GM12878 (cell line): ENCODE measurements at regions not wholly inside any gene's neighbourhood (a gene's known extent, or its start where the extent isn't known, plus 50 kb on each side); places are given as distances from the start of the nearest gene placed in this dataset.

Experiments
- ATAC-seq: fragments of 200-7000 bp; cut with Tn5 transposase; 3 replicates; pipeline ENCODE4 v1.9.1; 2020; ENCODE audit warnings: mild to moderate bottlenecking, moderate library complexity
- BruUV-seq: library from RNA; stranded (reverse); fragments of 400-500 nt; replicated peaks from 2 replicates; lab custom pipeline; 2021; lab: Mats Ljungman, UMichigan
- CTCF ChIA-PET: fragments of 300-600 bp; sonication (Branson Sonifier 250); formaldehyde crosslinking; extraction: SDS; loops from one replicate; lab custom pipeline; 2021; ENCODE audit warnings: inconsistent platforms; lab: Yijun Ruan, JAX
- POLR2A ChIA-PET: fragments of 350-600 bp; formaldehyde crosslinking; extraction: SDS; loops from one replicate; lab custom pipeline; 2021; ENCODE audit warnings: inconsistent platforms; lab: Charles Lee
- RAD21 ChIA-PET: fragments of 300-600 bp; sonication (Branson Sonifier 250); formaldehyde crosslinking; loops from one replicate; lab custom pipeline; 2023; ENCODE audit warnings: antibody characterized with exemption; ENCODE audit not compliant: unreplicated experiment; lab: Charles Lee
- SMC1A ChIA-PET: fragments of 300-600 bp; sonication (Branson Sonifier 250); formaldehyde crosslinking; loops from one replicate; lab custom pipeline; 2023; ENCODE audit not compliant: unreplicated experiment, uncharacterized antibody; lab: Charles Lee
- DNase-seq: peaks from one replicate; pipeline ENCODE4 v3.0.0-alpha.2; 2011; ENCODE audit warnings: low read depth, low spot score
- FAIRE-seq: peaks from 3 replicates; lab custom pipeline; 2011; peaks lifted over from hg19 to GRCh38; lab: Jason Lieb, UNC
- H2AFZ ChIP-seq: 2 replicates; pipeline ENCODE4 v1.6.0; 2011; ENCODE audit warnings: low read depth, low read length, control low read depth; ENCODE audit not compliant: control insufficient read depth
- H3K27ac ChIP-seq: 2 replicates; pipeline ENCODE4 v1.5.1; 2011; ENCODE audit warnings: control low read depth; ENCODE audit not compliant: control insufficient read depth, insufficient read depth
- H3K27me3 ChIP-seq, 2 experiments: replicated peaks in 1 of 2; 2 replicates each; pipeline versions ENCODE4 v1.6.0 to v1.6.1; 2011; ENCODE audit warnings: low read length in 1 of 2; ENCODE audit not compliant: control insufficient read depth in 2 of 2, insufficient read depth in 2 of 2
- H3K36me3 ChIP-seq, 2 experiments: 2 replicates each; pipeline ENCODE4 v1.5.1; 2011; ENCODE audit warnings: low read length in 1 of 2; ENCODE audit not compliant: control insufficient read depth in 2 of 2, insufficient read depth in 2 of 2
- H3K4me1 ChIP-seq: 2 replicates; pipeline ENCODE4 v1.6.1; 2011; ENCODE audit warnings: mild to moderate bottlenecking, low read length, moderate library complexity, mixed read lengths; ENCODE audit not compliant: control insufficient read depth, insufficient read depth
- H3K4me2 ChIP-seq: 2 replicates; pipeline ENCODE4 v1.6.0; 2011; ENCODE audit warnings: control low read depth; ENCODE audit not compliant: control insufficient read depth, insufficient read depth
- H3K4me3 ChIP-seq: fragments of 200-600 bp; sonication (generic); 2 replicates; pipeline ENCODE4 v1.5.1; 2016
- H3K79me2 ChIP-seq: 2 replicates; pipeline ENCODE4 v1.6.0; 2011; ENCODE audit warnings: low read length; ENCODE audit not compliant: control insufficient read depth, insufficient read depth
- H3K9ac ChIP-seq: 2 replicates; pipeline ENCODE4 v1.8.0; 2011; ENCODE audit warnings: low read length, control low read depth, mixed read lengths; ENCODE audit not compliant: control insufficient read depth, insufficient read depth
- H3K9me3 ChIP-seq: replicated peaks from 3 replicates; pipeline ENCODE4 v1.5.1; 2011; ENCODE audit warnings: mild to moderate bottlenecking, low read length; ENCODE audit not compliant: control insufficient read depth, insufficient read depth
- H4K20me1 ChIP-seq: 2 replicates; pipeline ENCODE4 v1.6.0; 2011; ENCODE audit not compliant: control insufficient read depth, insufficient read depth
- HDGF ChIP-seq: fragments of 450-650 bp; IDR thresholded peaks from 2 replicates; pipeline ENCODE4 v1.6.1; 2016; ENCODE audit warnings: antibody characterized with exemption
- JUNB ChIP-seq: IDR thresholded peaks from 2 replicates; pipeline ENCODE4 v1.6.1; 2016; ENCODE audit warnings: antibody characterized with exemption, mild to moderate bottlenecking
- KLF5 ChIP-seq: fragments of 450-650 bp; IDR thresholded peaks from 2 replicates; pipeline ENCODE4 v1.6.1; 2014; ENCODE audit warnings: mild to moderate bottlenecking; ENCODE audit not compliant: partially characterized antibody
- MEF2B ChIP-seq: fragments of 450-650 bp; IDR thresholded peaks from 2 replicates; pipeline ENCODE4 v1.6.1; 2018; ENCODE audit warnings: mild to moderate bottlenecking, moderate library complexity; ENCODE audit not compliant: partially characterized antibody, poor library complexity, severe bottlenecking
- SREBF1 ChIP-seq: IDR thresholded peaks from 2 replicates; pipeline ENCODE4 v1.6.1; 2012; ENCODE audit warnings: mild to moderate bottlenecking, low read length
- STAT3 ChIP-seq: IDR thresholded peaks from 2 replicates; pipeline ENCODE4 v1.6.1; 2011; ENCODE audit warnings: low read depth, low read length, improper control_type of control experiment
- WRNIP1 ChIP-seq: IDR thresholded peaks from 2 replicates; pipeline ENCODE4 v1.6.1; 2011; ENCODE audit warnings: low read depth, low read length, improper control_type of control experiment, borderline replicate concordance
- ZSCAN29 ChIP-seq: fragments of 450-650 bp; IDR thresholded peaks from 2 replicates; pipeline ENCODE4 v1.6.1; 2017; ENCODE audit warnings: mild to moderate bottlenecking, moderate library complexity
- WGBS: methylation state at CpG from one replicate; pipeline ENCODE4 v1.1.6; 2016; ENCODE audit warnings: low lambda C conversion rate; ENCODE audit not compliant: insufficient replicate concordance, insufficient coverage; ENCODE audit errors: missing lambda C conversion rate; 5-methylcytosine and 5-hydroxymethylcytosine counted together
- in situ Hi-C: fragments of 300-500 bp; cut with MboI; formaldehyde crosslinking; loops from 9 replicates; pipeline ENCODE4 v1.14.3; 2018; ENCODE audit warnings: mixed read lengths
- intact Hi-C: fragments of 100-400 bp; cut with micrococcal nuclease; formaldehyde crosslinking; loops from one replicate; pipeline ENCODE4 v1.14.2; 2022; ENCODE audit not compliant: unreplicated experiment
- TF ChIP-seq, protein P1 (sequence below): IDR thresholded peaks from 2 replicates; pipeline ENCODE4 v1.6.1; 2012; ENCODE audit warnings: improper control_type of control experiment, low read depth, low read length; ENCODE audit not compliant: insufficient replicate concordance
- TF ChIP-seq, protein P2 (sequence below): fragments of 450-650 bp; IDR thresholded peaks from 2 replicates; pipeline ENCODE4 v1.6.1; 2016; ENCODE audit warnings: mild to moderate bottlenecking, moderate library complexity, borderline replicate concordance

DNA sequence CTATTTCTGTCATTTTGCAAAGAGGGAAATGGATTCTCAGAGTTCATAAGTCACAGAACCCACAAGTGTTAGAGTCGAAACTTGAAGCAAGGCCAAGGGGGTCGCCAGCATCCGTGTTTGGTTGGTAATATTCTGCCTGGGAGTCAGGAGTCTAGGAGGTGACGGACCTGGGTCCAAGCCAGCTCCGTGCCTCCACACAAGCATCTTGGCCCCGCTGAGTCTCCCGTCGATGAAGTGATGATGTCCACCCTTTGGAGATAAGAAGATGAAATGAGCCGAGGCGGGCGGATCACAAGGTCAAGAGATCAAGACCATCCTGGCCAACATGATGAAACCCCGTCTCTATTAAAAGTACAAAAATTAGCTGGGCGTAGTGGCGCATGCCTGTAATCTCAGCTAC is 53.2 kb upstream of the TNRC6C start (continued):
- TF ChIP-seq, protein P1, sequence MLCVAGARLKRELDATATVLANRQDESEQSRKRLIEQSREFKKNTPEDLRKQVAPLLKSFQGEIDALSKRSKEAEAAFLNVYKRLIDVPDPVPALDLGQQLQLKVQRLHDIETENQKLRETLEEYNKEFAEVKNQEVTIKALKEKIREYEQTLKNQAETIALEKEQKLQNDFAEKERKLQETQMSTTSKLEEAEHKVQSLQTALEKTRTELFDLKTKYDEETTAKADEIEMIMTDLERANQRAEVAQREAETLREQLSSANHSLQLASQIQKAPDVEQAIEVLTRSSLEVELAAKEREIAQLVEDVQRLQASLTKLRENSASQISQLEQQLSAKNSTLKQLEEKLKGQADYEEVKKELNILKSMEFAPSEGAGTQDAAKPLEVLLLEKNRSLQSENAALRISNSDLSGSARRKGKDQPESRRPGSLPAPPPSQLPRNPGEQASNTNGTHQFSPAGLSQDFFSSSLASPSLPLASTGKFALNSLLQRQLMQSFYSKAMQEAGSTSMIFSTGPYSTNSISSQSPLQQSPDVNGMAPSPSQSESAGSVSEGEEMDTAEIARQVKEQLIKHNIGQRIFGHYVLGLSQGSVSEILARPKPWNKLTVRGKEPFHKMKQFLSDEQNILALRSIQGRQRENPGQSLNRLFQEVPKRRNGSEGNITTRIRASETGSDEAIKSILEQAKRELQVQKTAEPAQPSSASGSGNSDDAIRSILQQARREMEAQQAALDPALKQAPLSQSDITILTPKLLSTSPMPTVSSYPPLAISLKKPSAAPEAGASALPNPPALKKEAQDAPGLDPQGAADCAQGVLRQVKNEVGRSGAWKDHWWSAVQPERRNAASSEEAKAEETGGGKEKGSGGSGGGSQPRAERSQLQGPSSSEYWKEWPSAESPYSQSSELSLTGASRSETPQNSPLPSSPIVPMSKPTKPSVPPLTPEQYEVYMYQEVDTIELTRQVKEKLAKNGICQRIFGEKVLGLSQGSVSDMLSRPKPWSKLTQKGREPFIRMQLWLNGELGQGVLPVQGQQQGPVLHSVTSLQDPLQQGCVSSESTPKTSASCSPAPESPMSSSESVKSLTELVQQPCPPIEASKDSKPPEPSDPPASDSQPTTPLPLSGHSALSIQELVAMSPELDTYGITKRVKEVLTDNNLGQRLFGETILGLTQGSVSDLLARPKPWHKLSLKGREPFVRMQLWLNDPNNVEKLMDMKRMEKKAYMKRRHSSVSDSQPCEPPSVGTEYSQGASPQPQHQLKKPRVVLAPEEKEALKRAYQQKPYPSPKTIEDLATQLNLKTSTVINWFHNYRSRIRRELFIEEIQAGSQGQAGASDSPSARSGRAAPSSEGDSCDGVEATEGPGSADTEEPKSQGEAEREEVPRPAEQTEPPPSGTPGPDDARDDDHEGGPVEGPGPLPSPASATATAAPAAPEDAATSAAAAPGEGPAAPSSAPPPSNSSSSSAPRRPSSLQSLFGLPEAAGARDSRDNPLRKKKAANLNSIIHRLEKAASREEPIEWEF: no peak
- TF ChIP-seq HDGF (no peak), STAT3 (no peak), MEF2B (no peak), JUNB (no peak)

DNA sequence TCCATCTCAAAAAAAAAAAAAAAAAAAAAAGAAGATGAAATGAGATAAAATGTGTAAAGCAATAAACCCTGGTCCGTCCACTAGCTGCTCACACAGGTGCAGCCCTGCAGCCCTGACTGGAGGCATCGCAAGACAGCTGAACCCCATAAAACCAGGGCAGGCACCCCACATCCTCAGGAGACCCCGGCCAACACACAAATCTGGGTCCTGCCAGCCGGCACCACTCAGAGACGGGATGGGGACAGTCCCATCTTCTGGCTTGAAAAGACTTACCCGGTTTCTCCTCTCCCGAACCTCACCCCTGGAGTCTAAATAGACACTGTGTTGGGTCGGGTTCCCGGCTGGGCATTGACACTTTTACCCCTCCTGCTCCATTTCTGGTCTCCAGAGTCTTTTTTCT is 52.7 kb upstream of the TNRC6C start:
- CTCF ChIA-PET: no interaction called here
- Histone ChIP-seq H3K36me3 (no peaks in the 10 kb centered on the region), H3K27me3 (peaks cover 0 to 1% of the 10 kb centered on the region in 2 experiments; a peak in 3 of 4 replicates), H3K9ac (no peak overlapping the region), H2AFZ (no peak overlapping the region), H3K27ac (no peak overlapping the region), H4K20me1 (no peaks in the 10 kb centered on the region), H3K4me2 (no peak overlapping the region), H3K9me3 (no peaks in the 10 kb centered on the region), H3K4me3 (no peak overlapping the region), H3K4me1 (no peaks in the 10 kb centered on the region), H3K79me2 (no peaks in the 10 kb centered on the region)
- no peak for FAIRE-seq
- BruUV-seq: no TSS peak
- RAD21 ChIA-PET: no interaction called here
- intact Hi-C loops: no loop called here
- 39% methylated on average over 9 of the region's 9 CpGs for WGBS
- DNase-seq: no peak
- POLR2A ChIA-PET: no interaction called here
- TF ChIP-seq KLF5 (no peak), WRNIP1 (no peak), JUNB (no peak), SREBF1 (no peak), ZSCAN29 (no peak)
- TF ChIP-seq, protein P2, sequence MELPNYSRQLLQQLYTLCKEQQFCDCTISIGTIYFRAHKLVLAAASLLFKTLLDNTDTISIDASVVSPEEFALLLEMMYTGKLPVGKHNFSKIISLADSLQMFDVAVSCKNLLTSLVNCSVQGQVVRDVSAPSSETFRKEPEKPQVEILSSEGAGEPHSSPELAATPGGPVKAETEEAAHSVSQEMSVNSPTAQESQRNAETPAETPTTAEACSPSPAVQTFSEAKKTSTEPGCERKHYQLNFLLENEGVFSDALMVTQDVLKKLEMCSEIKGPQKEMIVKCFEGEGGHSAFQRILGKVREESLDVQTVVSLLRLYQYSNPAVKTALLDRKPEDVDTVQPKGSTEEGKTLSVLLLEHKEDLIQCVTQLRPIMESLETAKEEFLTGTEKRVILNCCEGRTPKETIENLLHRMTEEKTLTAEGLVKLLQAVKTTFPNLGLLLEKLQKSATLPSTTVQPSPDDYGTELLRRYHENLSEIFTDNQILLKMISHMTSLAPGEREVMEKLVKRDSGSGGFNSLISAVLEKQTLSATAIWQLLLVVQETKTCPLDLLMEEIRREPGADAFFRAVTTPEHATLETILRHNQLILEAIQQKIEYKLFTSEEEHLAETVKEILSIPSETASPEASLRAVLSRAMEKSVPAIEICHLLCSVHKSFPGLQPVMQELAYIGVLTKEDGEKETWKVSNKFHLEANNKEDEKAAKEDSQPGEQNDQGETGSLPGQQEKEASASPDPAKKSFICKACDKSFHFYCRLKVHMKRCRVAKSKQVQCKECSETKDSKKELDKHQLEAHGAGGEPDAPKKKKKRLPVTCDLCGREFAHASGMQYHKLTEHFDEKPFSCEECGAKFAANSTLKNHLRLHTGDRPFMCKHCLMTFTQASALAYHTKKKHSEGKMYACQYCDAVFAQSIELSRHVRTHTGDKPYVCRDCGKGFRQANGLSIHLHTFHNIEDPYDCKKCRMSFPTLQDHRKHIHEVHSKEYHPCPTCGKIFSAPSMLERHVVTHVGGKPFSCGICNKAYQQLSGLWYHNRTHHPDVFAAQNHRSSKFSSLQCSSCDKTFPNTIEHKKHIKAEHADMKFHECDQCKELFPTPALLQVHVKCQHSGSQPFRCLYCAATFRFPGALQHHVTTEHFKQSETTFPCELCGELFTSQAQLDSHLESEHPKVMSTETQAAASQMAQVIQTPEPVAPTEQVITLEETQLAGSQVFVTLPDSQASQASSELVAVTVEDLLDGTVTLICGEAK: no peak
- in situ Hi-C loops: no loop called here
- no peak for ATAC-seq
- SMC1A ChIA-PET: no interaction called here
